Keratinocyte (primary cell): ENCODE measurements at regions not wholly inside any gene's neighbourhood (a gene's known extent, or its start where the extent isn't known, plus 50 kb on each side); places are given as distances from the start of the nearest gene placed in this dataset.

Experiments
- CTCF ChIP-seq, 3 experiments: IDR thresholded peaks in 1 of 3; conservative IDR thresholded peaks in 1 of 3; optimal IDR thresholded peaks in 1 of 3; 2 replicates in 2 of 3; 3 replicates in 1 of 3; pipeline versions ENCODE3 to v1.5.1; 2011; ENCODE audit warnings: low read length in 3 of 3, mild to moderate bottlenecking in 3 of 3, moderate library complexity in 2 of 3, control low read depth in 1 of 3, inconsistent platforms in 1 of 3; ENCODE audit not compliant: insufficient read depth in 2 of 3; ENCODE audit errors: extremely low read depth in 1 of 3
- EZH2 ChIP-seq: IDR thresholded peaks from one replicate; pipeline ENCODE4 v1.6.1; 2012; ENCODE audit warnings: inconsistent platforms, mild to moderate bottlenecking, low read length, moderate library complexity

DNA sequence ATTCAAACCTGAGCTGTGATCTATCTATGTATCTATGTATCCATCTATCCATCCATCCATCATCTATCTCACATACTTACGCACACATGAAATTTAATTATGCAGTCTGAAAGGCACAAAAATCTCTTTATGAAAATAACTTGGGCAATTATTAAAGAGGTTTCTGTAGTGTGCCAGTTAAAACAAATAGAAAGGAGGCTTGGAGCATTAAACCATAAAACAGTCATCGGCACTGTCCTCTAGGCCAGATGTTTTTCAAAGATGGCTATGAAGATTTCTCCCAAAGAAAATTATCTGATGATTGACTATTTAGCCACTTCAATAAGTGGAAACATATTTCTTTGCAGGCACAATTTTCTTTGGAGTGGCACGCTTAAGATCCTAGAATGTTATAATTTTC, 392.5 kb upstream of the RPS23 start:
- TF ChIP-seq EZH2 (no peak), CTCF (optimal IDR thresholded peaks at IDR 0.05 in 1 of 3, IDR thresholded peaks at IDR 0.05 in 1 of 3, conservative IDR thresholded peaks at IDR 0.05 in 1 of 3; ENCODE audit: extremely low read depth in 1 of 3, insufficient read depth in 2 of 3, low read length in 3 of 3) (no peak)
